ENCODE measurements at regions not wholly inside any gene's neighbourhood (a gene's known extent, or its start where the extent isn't known, plus 50 kb on each side); places are given as distances from the start of the nearest gene placed in this dataset.

DNA sequence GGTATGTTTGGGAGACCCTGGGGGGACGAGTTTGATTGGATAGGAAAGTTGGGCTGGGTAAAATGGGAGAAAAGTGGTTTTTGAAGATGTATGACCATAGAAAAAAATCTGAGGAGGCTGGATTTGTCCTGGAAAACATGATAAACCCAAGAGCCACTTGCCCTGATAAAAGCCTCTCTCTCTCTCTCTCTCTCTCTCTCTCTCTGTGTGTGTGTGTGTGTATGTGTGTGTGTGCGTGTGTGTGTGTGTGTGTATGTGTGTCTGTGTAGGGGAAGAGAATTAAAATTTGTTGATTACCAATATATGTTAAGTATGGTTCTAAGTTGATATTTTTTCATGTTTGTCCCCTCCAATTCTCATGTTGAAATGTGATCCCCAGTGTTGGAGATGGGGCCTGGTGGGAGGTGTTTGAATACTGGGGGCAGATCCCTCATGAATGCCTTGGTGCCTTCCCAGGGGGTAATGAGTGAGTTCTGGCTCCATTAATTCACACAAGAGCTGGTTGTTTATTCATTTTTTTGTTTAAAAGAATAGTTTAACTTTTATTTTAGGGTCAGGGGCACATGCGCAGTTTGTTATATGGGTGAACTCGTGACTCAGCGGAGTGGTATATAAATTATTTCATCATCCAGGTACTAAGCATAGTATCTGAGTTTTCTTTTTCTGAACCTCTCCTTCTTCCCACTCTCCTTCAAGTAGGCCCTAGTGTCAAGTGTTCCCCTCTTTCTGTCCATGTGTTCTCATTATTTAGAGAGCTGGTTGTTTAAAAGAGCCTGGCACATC is 208.8 kb downstream of the TFAP2B start:
- no peaks in the 10 kb centered on the region for H3F3A ChIP-seq (ENCODE audit: control insufficient read depth, insufficient read depth)
- H3K9me3 ChIP-seq (ENCODE audit: control insufficient read depth, insufficient read depth, low read length), result no peaks in the 10 kb centered on the region
- H3K27ac ChIP-seq (ENCODE audit: low read depth, low read length), result no peak overlapping the region
- no peaks in the 10 kb centered on the region for H3K79me2 ChIP-seq (ENCODE audit: control insufficient read depth, low read length)
- no peak for TF ChIP-seq EZH2phosphoT487 (IDR thresholded peaks at IDR 0.05; ENCODE audit: borderline replicate concordance, low read length)
- TF ChIP-seq, protein P1, sequence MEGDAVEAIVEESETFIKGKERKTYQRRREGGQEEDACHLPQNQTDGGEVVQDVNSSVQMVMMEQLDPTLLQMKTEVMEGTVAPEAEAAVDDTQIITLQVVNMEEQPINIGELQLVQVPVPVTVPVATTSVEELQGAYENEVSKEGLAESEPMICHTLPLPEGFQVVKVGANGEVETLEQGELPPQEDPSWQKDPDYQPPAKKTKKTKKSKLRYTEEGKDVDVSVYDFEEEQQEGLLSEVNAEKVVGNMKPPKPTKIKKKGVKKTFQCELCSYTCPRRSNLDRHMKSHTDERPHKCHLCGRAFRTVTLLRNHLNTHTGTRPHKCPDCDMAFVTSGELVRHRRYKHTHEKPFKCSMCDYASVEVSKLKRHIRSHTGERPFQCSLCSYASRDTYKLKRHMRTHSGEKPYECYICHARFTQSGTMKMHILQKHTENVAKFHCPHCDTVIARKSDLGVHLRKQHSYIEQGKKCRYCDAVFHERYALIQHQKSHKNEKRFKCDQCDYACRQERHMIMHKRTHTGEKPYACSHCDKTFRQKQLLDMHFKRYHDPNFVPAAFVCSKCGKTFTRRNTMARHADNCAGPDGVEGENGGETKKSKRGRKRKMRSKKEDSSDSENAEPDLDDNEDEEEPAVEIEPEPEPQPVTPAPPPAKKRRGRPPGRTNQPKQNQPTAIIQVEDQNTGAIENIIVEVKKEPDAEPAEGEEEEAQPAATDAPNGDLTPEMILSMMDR (IDR thresholded peaks at IDR 0.05; ENCODE audit: low read depth, low read length, poor library complexity, severe bottlenecking), result no peak
- H3K9me2 ChIP-seq (replicated peaks; ENCODE audit: control insufficient read depth, low read length), result no peaks in the 10 kb centered on the region
- H3K27me3 ChIP-seq (ENCODE audit: control insufficient read depth, low read length), result no peaks in the 10 kb centered on the region
- no peaks in the 10 kb centered on the region for H3K4me1 ChIP-seq (ENCODE audit: control insufficient read depth, low read length)
- no peaks in the 10 kb centered on the region for H3K36me3 ChIP-seq (ENCODE audit: control insufficient read depth, low read length)
- no peak overlapping the region for H3K4me3 ChIP-seq (ENCODE audit: low read length)
- no peak overlapping the region for H3K4me2 ChIP-seq (ENCODE audit: low read length)
- H4K20me1 ChIP-seq (ENCODE audit: control insufficient read depth, insufficient read depth, low read depth, low read length), result no peaks in the 10 kb centered on the region

DNA sequence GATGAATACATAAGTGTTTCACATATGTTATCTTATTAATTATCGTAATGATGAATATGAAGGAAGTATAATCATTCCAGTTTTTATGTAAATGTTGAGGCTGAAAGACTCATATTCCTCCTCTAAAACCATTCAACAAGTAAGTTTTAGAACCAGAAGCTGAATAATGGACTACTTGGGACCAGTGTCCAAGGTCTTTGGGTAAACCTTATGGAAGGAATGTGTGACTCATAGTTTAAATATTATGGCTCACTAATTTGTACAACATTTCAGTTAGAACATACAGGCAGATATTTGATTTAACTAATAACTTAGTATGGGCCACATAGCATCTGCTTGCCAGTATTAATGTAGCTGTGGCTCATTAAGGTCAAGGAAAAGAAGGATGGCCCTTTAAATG is 209.6 kb downstream of the TFAP2B start:
- Histone ChIP-seq H3K27me3 (ENCODE audit: control insufficient read depth, low read length) (no peaks in the 10 kb centered on the region), H3K4me1 (ENCODE audit: control insufficient read depth, low read length) (no peaks in the 10 kb centered on the region), H3K4me3 (ENCODE audit: low read length) (no peak overlapping the region), H3K79me2 (ENCODE audit: control insufficient read depth, low read length) (no peaks in the 10 kb centered on the region), H3K27ac (ENCODE audit: low read depth, low read length) (no peak overlapping the region), H3K9me2 (replicated peaks; ENCODE audit: control insufficient read depth, low read length) (no peaks in the 10 kb centered on the region), H3F3A (ENCODE audit: control insufficient read depth, insufficient read depth) (no peaks in the 10 kb centered on the region), H3K9me3 (ENCODE audit: control insufficient read depth, insufficient read depth, low read length) (no peaks in the 10 kb centered on the region), H3K4me2 (ENCODE audit: low read length) (no peak overlapping the region), H3K36me3 (ENCODE audit: control insufficient read depth, low read length) (no peaks in the 10 kb centered on the region), H4K20me1 (ENCODE audit: control insufficient read depth, insufficient read depth, low read depth, low read length) (no peaks in the 10 kb centered on the region)
- TF ChIP-seq, protein P1 (IDR thresholded peaks at IDR 0.05; ENCODE audit: low read depth, low read length, poor library complexity, severe bottlenecking), result no peak
- TF ChIP-seq EZH2phosphoT487 (IDR thresholded peaks at IDR 0.05; ENCODE audit: borderline replicate concordance, low read length), result no peak

DNA sequence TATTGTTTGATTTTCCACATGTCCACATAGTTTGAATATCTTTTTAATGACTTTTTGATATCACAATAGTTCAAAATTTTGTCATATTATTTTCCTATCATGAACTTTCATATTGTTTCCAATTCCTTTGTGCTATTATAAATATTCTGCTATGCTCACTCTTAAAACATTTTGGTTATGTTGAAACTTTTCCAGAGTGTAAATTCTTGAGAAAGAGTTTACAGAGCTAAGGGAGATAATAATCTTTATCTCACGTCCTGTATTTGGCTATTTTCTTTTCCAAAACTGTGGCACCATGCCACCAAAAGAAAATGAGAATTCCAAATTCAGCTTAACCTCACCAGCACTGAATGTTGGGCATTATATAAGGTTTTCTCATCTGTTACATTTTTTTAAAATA is 210.9 kb downstream of the TFAP2B start:
- no peak overlapping the region for H3K4me2 ChIP-seq (ENCODE audit: low read length)
- H3K36me3 ChIP-seq (ENCODE audit: control insufficient read depth, low read length), result no peaks in the 10 kb centered on the region
- no peaks in the 10 kb centered on the region for H3K9me2 ChIP-seq (replicated peaks; ENCODE audit: control insufficient read depth, low read length)
- H3K27ac ChIP-seq (ENCODE audit: low read depth, low read length), result no peak overlapping the region
- no peaks in the 10 kb centered on the region for H4K20me1 ChIP-seq (ENCODE audit: control insufficient read depth, insufficient read depth, low read depth, low read length)
- H3K27me3 ChIP-seq (ENCODE audit: control insufficient read depth, low read length), result no peaks in the 10 kb centered on the region
- H3F3A ChIP-seq (ENCODE audit: control insufficient read depth, insufficient read depth), result no peaks in the 10 kb centered on the region
- no peak for TF ChIP-seq EZH2phosphoT487 (IDR thresholded peaks at IDR 0.05; ENCODE audit: borderline replicate concordance, low read length)
- TF ChIP-seq, protein P1 (IDR thresholded peaks at IDR 0.05; ENCODE audit: low read depth, low read length, poor library complexity, severe bottlenecking), result no peak
- H3K4me1 ChIP-seq (ENCODE audit: control insufficient read depth, low read length), result no peaks in the 10 kb centered on the region
- H3K4me3 ChIP-seq (ENCODE audit: low read length), result no peak overlapping the region
- H3K79me2 ChIP-seq (ENCODE audit: control insufficient read depth, low read length), result no peaks in the 10 kb centered on the region
- no peaks in the 10 kb centered on the region for H3K9me3 ChIP-seq (ENCODE audit: control insufficient read depth, insufficient read depth, low read length)
